Nephron (organoid): ENCODE measurements at regions not wholly inside any gene's neighbourhood (a gene's known extent, or its start where the extent isn't known, plus 50 kb on each side); places are given as distances from the start of the nearest gene placed in this dataset.
A peak's percentile ranks its signal among the peaks of the same experiment; 100 is the strongest.

Source experiments
- H3K27ac Mint-ChIP-seq, 3 experiments: 2 replicates each; pipeline ENCODE4 v1.8.0; 2020; ENCODE audit warnings: mixed read lengths in 3 of 3, mild to moderate bottlenecking in 2 of 3, moderate library complexity in 1 of 3
- H3K27me3 Mint-ChIP-seq: 2 replicates; pipeline ENCODE4 v1.8.0; 2021; ENCODE audit warnings: low read depth, mild to moderate bottlenecking, moderate library complexity, mixed read lengths
- H3K36me3 Mint-ChIP-seq: 2 replicates; pipeline ENCODE4 v1.8.0; 2020; ENCODE audit warnings: low read depth, mixed read lengths
- H3K4me1 Mint-ChIP-seq: 2 replicates; pipeline ENCODE4 v1.8.0; 2020; ENCODE audit warnings: mixed read lengths
- H3K4me3 Mint-ChIP-seq, 3 experiments: 2 replicates each; pipeline ENCODE4 v1.8.0; 2020; ENCODE audit warnings: mild to moderate bottlenecking in 3 of 3, mixed read lengths in 3 of 3, moderate library complexity in 2 of 3
- H3K9me3 Mint-ChIP-seq: 2 replicates; pipeline ENCODE4 v1.8.0; 2020; ENCODE audit warnings: mixed read lengths
- CTCF ChIP-seq, 3 experiments: fragments of 200-600 bp; sonication (generic); IDR thresholded peaks; one replicate each; pipeline ENCODE4 v1.5.0; 2021; ENCODE audit warnings: antibody characterized with exemption in 3 of 3; ENCODE audit not compliant: unreplicated experiment in 3 of 3

DNA sequence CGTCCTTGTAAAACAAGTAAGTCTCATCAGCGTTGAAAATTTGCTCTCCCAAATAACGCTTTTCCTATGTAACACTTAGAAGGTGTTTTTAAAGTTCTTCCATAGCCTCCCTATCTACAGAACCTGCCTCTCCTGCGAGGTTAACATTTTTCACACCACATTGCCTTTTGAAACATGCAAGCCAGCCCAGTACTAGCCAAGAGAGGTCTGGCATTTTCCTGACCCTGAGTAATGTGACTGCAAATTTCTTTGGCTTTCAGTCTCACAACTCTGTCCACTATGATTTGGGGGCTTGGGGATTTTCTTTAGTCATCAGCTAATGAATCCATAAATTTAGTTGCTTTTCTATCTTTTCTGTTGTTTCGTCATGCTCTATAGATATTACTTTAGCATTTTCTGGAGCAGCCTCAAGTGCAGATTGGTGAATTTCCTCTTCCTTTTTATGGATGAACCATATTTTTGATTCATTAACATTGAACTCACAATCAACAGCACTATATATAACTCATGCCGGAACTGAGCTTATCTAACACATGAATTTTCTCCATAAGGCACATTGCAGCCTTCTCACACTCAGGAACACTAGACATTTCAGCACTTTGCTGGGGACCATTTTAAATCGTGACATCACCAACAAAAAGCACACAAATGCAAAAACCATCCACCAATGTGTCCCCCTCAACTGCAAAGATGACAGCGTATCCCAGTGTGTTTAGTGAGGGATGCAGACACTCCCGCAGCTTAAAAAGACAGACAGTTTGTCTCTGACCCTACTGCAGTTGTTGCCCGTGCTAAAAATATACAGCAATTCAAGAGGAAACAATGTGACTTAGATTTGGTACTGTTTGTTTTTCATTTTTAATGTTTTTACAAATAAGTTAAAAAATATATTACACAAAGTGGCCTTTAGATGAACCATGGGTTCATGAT is 77.2 kb upstream of the SPATA31C2 start:
- Mint-ChIP-seq H3K36me3 (peaks cover 5% of the 10 kb centered on the region), H3K27ac (peak overlapping the region; percentile 21 to 74 (median 24)), H3K4me3 (no peak overlapping the region), H3K27me3 (peaks cover 3% of the 10 kb centered on the region), H3K4me1 (peaks cover 33% of the 10 kb centered on the region), H3K9me3 (peaks cover 18% of the 10 kb centered on the region)
- TF ChIP-seq CTCF (IDR thresholded peaks at IDR 0.05; ENCODE audit: unreplicated experiment in 3 of 3) = no peak

GRCh38 chr9:88202321-88202720 is 64.0 kb upstream of the SPATA31C2 start:
- H3K27ac Mint-ChIP-seq = peak overlapping the region; percentile 68 to 85 (median 72)
- peaks cover 11% of the 10 kb centered on the region for H3K9me3 Mint-ChIP-seq
- no peak for TF ChIP-seq CTCF (IDR thresholded peaks at IDR 0.05; ENCODE audit: unreplicated experiment in 3 of 3)
- no peak overlapping the region for H3K4me3 Mint-ChIP-seq
- no peaks in the 10 kb centered on the region for H3K36me3 Mint-ChIP-seq
- peaks cover 29% of the 10 kb centered on the region for H3K4me1 Mint-ChIP-seq
- H3K27me3 Mint-ChIP-seq = no peaks in the 10 kb centered on the region

DNA sequence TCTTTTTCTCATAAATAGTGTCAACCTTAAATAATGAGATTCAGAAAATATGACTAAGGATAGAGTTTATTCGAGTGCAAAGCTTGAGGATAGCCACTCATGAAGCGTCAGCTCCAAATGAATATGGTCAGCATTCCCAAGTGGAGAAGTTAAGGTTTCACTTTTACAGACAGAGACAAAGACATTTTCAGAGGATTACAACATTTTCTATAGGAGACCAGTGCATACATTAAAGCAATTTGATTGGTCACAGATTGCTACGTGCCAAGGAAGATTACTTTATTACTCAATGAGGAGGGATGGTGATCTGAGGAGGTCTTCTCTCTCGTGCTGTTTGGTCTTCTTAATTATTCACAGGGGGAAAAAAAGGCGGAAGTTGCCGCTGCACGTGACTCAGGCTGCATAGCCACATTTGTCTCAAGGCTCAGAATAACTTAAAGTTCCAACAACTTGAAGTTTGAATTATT is 60.1 kb upstream of the SPATA31C2 start:
- no peaks in the 10 kb centered on the region for H3K27me3 Mint-ChIP-seq
- peak overlapping the region; percentile 76 to 96 (median 95) for H3K27ac Mint-ChIP-seq
- peaks cover 59% of the 10 kb centered on the region for H3K4me1 Mint-ChIP-seq
- H3K36me3 Mint-ChIP-seq = no peaks in the 10 kb centered on the region
- no peaks in the 10 kb centered on the region for H3K9me3 Mint-ChIP-seq
- no peak for TF ChIP-seq CTCF (IDR thresholded peaks at IDR 0.05; ENCODE audit: unreplicated experiment in 3 of 3)
- peak overlapping the region in 2 of 3 experiments; percentile 53 to 73 for H3K4me3 Mint-ChIP-seq

DNA sequence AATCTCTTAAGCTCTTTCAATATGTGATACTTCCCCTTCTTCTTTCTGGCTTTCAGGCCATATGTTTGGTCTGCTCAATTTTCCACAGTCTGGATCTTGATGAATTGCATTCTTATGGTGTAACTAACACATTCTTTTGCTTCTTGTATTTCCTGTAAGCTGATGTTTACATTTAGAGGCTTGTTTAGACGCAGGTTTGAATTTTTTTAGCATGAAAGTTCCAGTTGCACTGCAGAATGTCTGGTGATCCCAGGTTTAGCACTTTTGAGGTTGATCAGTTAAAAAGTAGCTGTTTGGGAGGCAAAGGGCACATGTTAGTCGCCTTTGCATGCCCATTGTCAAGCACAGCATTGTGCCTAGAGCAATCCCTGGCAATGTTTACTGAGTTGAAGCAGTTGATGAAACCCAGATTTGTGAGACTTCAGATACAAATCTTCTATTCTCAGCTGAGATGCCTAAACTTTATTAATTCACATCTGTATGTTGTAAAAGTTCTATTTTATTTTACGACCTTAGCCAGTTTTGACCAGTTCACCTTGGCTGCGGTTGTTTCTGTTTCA is 59.6 kb upstream of the SPATA31C2 start:
- no peaks in the 10 kb centered on the region for H3K36me3 Mint-ChIP-seq
- no peak for TF ChIP-seq CTCF (IDR thresholded peaks at IDR 0.05; ENCODE audit: unreplicated experiment in 3 of 3)
- peaks cover 59% of the 10 kb centered on the region for H3K4me1 Mint-ChIP-seq
- H3K27me3 Mint-ChIP-seq = no peaks in the 10 kb centered on the region
- no peaks in the 10 kb centered on the region for H3K9me3 Mint-ChIP-seq
- peak overlapping the region in 2 of 3 experiments; percentile 53 to 73 for H3K4me3 Mint-ChIP-seq
- peak overlapping the region; percentile 76 to 96 (median 95) for H3K27ac Mint-ChIP-seq

GRCh38 chr9:88197016-88197415 is 58.7 kb upstream of the SPATA31C2 start:
- Mint-ChIP-seq H3K9me3 (no peaks in the 10 kb centered on the region), H3K27ac (peak overlapping the region; percentile 76 to 96 (median 95)), H3K4me3 (no peak overlapping the region), H3K36me3 (no peaks in the 10 kb centered on the region), H3K27me3 (no peaks in the 10 kb centered on the region), H3K4me1 (peaks cover 59% of the 10 kb centered on the region)
- TF ChIP-seq CTCF (IDR thresholded peaks at IDR 0.05; ENCODE audit: unreplicated experiment in 3 of 3) = no peak
